ENCODE measurements at regions not wholly inside any gene's neighbourhood (a gene's known extent, or its start where the extent isn't known, plus 50 kb on each side); places are given as distances from the start of the nearest gene placed in this dataset.

DNA sequence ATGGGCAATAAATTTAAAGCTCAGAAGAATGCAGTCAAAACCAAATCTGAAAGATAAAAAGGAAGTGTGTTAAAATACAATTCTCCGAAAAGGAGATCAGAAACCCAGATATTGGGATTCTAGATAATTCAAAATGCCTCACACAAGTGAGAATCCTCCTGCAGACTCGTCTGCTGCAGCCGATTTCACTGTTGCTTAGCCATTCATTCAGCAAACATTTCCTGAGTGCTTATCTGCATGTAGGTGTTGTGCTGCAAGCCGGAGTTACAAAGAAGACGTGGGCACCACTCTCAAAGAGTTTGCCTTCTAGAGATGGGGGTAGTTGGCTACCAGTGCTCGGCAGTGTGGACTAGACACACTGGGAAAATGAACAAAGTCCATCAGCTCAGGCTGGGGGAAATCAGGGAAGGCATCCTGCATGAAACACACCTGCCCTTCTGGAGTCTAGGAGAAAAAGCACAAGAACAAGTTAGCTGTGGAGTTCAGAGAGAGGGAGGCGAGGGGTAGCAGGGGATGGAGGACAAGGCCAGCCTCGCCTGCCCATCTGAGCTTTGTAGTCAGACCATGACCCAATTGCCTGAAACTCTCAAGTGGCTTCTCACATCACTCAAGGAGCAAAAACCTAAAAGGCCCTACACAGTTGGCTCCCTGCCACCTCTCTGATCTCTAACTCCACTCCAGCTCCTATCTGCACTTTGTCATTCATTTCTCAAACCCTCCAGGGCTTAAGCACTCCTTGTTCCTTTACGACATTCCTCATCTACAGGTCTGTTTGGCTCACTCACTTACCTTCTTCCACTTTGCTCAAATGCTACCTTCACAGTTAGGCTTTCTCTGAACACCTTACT, 310.0 kb upstream of the DDHD1 start:
- DNase-seq (ENCODE audit: low spot score) = no peak

GRCh38 chr14:53461858-53462257, 308.7 kb upstream of the DDHD1 start:
- DNase-seq (ENCODE audit: low spot score) = no peak

GRCh38 chr14:53460544-53460943, 307.4 kb upstream of the DDHD1 start:
- DNase-seq (ENCODE audit: low spot score) = no peak

- no peak for DNase-seq (ENCODE audit: low spot score)
Measured at GRCh38 chr14:53458368-53458814, 305.3 kb upstream of the DDHD1 start.

DNA sequence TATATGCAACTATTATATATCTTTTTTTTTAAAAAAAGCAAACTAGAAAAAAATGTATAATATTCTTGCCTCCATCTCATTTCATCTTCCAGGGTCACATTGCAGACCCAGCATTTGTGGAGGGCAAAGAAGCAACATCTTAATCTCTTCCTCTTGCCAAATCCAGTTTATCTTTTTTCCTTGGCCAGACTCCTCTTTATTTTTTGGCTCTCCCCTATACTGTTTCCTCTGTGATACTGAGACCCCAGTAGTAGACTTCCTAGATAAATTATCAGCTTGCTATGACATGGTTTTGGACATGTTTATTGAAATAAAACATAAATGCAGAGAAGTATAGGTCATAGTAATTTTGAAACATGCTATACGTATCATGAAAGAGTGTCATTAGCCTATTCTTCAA, 303.8 kb upstream of the DDHD1 start:
- DNase-seq (ENCODE audit: low spot score) = no peak

- no peak for DNase-seq (ENCODE audit: low spot score)
Measured at GRCh38 chr14:53452005-53452673, 299.0 kb upstream of the DDHD1 start.

DNA sequence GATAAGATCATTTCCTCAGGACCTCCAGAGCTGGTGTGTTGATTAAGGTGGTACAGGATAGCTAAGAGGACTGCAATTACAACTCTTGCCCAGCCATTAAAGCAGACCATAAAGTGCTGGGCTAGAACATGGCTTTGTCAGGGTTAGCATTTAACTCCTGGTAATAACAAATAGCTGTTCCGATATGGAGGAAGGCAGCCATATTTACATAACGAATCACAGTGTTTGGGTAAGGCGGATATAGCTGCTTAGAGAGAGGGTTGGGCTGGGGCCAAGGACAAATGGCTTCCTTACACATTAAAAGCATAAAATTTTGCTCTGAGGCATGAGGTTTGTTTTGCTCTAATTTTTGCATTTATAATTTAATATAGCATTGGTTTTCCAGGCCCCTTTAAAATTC, 297.7 kb upstream of the DDHD1 start:
- DNase-seq (ENCODE audit: low spot score) = no peak

DNA sequence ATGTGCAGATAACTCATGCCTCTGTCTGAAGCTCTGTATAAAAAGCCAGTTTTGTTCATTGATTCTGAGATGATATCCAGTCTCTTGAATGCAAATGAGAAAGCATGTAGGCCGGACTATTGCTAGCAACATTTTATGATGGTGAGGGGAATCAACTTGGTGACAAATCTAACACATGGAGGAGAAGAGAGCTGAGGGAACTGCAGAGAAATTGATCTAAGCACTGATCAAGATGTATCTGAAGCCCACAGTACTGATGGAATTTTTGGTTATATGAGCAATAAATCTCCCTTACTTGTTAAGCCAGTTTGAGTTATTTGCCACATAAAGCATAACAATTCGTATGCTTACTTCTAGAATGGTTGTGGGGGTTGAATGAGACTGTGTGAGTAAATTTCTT, 295.6 kb upstream of the DDHD1 start:
- no peak for DNase-seq (ENCODE audit: low spot score)

DNA sequence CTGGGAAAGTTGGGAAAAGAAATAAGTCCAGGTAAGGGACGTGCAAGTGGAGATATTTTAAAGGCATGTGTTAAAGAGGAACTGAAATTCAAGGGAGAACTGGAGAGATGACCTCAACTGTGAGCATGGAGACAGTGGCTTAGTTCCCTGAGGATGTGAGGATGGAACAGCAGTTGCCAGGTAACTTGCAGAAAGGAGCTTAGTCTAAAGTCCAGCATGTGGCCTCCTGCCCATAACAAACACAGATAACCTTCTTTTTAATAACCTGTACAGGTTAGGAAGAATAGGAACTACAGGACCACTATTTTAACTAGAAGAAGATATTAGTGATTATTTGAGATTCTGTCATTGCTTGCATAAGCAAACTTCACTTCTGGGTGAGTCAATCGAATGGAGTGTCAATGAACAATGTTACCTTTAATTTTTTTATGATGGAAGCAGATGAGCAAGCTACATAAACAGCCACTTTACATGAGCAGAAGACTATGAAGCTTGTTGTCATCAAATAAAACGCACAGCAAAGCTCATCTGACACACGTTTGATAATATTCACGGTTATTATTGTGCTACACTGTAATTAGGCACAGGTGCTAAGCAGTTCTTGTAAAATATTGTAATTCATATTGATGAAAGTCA, 291.7 kb upstream of the DDHD1 start:
- DNase-seq (ENCODE audit: low spot score) = no peak

- no peak for DNase-seq (ENCODE audit: low spot score)
Measured at GRCh38 chr14:53441789-53442188, 288.7 kb upstream of the DDHD1 start.

- DNase-seq (ENCODE audit: low spot score) = no peak
Measured at GRCh38 chr14:53437858-53438257, 284.7 kb upstream of the DDHD1 start.

DNA sequence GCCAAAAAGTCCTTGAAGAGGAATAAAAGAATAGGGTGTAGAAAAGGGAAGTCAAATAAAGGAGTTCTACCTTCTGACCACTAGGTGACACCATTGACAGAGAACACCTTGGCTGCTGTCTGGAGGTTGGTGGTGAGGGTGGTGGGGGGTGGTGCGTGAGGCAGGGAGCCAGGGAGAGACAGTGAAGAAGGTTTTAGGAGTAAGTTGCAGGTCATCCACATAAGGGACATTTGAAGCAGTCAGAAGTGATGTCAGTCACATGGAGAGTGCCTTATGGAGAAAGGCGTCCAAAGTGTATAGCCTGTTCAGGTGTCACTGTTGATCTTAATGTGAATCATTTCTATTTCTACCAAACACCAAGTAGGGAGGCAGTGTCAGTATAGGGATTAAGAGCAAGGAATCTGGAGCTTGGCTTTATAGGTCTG, 279.3 kb upstream of the DDHD1 start:
- no peak for DNase-seq (ENCODE audit: low spot score)

- DNase-seq (ENCODE audit: low spot score) = no peak
Measured at GRCh38 chr14:53430870-53431269, 277.7 kb upstream of the DDHD1 start.

GRCh38 chr14:53412819-53413675, 259.9 kb upstream of the DDHD1 start:
- DNase-seq (ENCODE audit: low spot score) = no peak

DNA sequence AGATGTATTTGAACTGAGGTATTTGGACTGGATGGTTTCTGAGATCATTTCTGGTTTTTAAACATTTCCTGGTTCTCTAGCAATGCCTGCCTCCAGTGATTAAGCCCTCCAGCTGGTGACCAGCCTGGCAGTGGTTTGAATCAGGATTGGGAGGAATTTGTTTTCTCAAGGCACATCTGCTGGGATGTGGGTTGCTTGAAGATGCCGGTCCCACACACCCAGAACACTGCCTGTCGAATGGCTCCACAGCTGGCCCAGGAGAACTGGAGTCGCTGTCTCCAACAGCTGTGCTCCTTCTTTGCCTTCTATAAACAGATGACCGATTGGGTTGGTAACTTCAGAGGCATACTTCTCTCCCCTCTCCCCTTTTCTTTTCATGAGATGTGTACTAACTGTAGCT, 258.0 kb upstream of the DDHD1 start:
- no peak for DNase-seq (ENCODE audit: low spot score)

DNA sequence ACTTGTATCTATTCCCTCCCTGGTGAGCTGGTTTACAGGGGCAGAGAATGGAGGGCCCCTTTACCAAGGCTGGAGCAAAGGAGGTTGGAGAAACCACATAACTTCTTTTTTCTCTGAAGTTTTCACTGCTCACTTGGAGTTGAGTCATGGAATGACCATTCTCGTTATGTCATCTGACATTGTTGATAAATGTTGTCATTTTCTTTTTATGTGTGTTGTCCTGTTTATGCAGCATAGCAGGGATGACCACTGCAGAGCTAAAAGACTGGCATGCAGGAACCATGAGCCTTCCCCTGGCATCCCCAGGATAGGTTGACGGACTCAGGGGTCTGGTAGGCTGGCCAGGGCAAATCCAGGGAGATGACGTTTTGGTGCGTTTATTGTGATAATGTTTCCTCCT, 256.8 kb upstream of the DDHD1 start:
- no peak for DNase-seq (ENCODE audit: low spot score)

GRCh38 chr14:53409289-53409688, 256.2 kb upstream of the DDHD1 start:
- no peak for DNase-seq (ENCODE audit: low spot score)

DNA sequence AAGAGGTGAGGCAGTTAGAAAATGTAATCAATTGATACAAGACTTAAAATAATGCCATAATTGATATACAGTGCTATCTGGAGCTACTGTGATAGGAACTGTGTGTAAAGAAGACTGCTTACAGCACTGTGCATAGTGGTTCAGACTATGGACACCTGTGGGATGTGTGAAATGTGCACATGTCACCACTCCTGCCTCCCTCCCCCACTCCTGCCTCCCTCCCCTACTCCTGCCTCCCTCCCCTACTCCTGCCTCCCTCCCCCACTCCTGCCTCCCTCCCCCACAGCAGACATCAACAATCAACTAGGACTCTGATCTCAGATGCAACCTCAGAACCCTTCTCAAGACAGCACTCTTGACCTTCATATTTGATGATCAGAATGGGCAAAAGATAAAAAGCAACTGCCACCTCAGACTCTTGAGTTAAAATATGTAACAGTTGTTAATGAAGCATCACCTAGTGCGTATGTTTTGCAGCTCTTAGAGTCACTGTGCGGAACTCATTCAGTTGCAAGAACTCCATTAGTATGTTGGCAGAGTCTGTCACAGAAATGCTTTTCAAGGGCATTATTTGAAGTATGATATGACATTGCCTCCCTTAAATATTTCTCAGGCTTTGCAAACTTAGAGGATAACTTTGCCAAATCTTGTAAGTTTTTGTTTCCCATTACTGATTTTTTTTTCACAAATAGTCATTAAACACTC, 255.2 kb upstream of the DDHD1 start:
- DNase-seq (ENCODE audit: low spot score) = no peak

DNA sequence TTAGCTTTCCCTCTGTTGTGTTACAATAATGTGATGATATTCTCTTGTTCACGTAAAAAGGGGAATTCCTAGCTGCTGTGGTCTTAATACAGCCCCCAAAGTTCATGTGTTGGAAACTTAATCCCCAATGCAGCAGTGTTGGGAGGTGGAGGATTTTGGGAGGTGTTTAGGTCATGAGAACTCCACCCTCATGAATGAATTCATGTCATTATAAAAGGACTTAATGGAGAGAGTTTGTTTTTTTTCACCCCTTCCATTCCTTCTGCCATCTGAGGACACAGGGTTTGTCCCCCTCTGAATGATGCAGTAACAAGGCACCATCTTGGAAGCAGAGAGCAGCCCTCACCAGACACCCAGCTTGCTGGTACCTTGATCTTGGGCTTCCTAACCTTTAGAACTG, 253.4 kb upstream of the DDHD1 start:
- no peak for DNase-seq (ENCODE audit: low spot score)

GRCh38 chr14:53401646-53402045, 248.5 kb upstream of the DDHD1 start:
- DNase-seq (ENCODE audit: low spot score) = no peak

GRCh38 chr14:53399057-53399456, 245.9 kb upstream of the DDHD1 start:
- no peak for DNase-seq (ENCODE audit: low spot score)

GRCh38 chr14:53398616-53399015, 245.5 kb upstream of the DDHD1 start:
- no peak for DNase-seq (ENCODE audit: low spot score)
